GM12878 (cell line): ENCODE measurements at regions not wholly inside any gene's neighbourhood (a gene's known extent, or its start where the extent isn't known, plus 50 kb on each side); places are given as distances from the start of the nearest gene placed in this dataset.

Source experiments
- ATAC-seq: fragments of 200-7000 bp; cut with Tn5 transposase; 3 replicates; pipeline ENCODE4 v1.9.1; 2020; ENCODE audit warnings: mild to moderate bottlenecking, moderate library complexity
- BruUV-seq: library from RNA; stranded (reverse); fragments of 400-500 nt; replicated peaks from 2 replicates; lab custom pipeline; 2021; lab: Mats Ljungman, UMichigan
- CTCF ChIA-PET: fragments of 300-600 bp; sonication (Branson Sonifier 250); formaldehyde crosslinking; extraction: SDS; loops from one replicate; lab custom pipeline; 2021; ENCODE audit warnings: inconsistent platforms; lab: Yijun Ruan, JAX
- POLR2A ChIA-PET: fragments of 350-600 bp; formaldehyde crosslinking; extraction: SDS; loops from one replicate; lab custom pipeline; 2021; ENCODE audit warnings: inconsistent platforms; lab: Charles Lee
- RAD21 ChIA-PET: fragments of 300-600 bp; sonication (Branson Sonifier 250); formaldehyde crosslinking; loops from one replicate; lab custom pipeline; 2023; ENCODE audit warnings: antibody characterized with exemption; ENCODE audit not compliant: unreplicated experiment; lab: Charles Lee
- SMC1A ChIA-PET: fragments of 300-600 bp; sonication (Branson Sonifier 250); formaldehyde crosslinking; loops from one replicate; lab custom pipeline; 2023; ENCODE audit not compliant: unreplicated experiment, uncharacterized antibody; lab: Charles Lee
- DNase-seq: peaks from one replicate; pipeline ENCODE4 v3.0.0-alpha.2; 2011; ENCODE audit warnings: low read depth, low spot score
- FAIRE-seq: peaks from 3 replicates; lab custom pipeline; 2011; peaks lifted over from hg19 to GRCh38; lab: Jason Lieb, UNC
- H2AFZ ChIP-seq: 2 replicates; pipeline ENCODE4 v1.6.0; 2011; ENCODE audit warnings: low read depth, low read length, control low read depth; ENCODE audit not compliant: control insufficient read depth
- H3K27ac ChIP-seq: 2 replicates; pipeline ENCODE4 v1.5.1; 2011; ENCODE audit warnings: control low read depth; ENCODE audit not compliant: control insufficient read depth, insufficient read depth
- H3K27me3 ChIP-seq, 2 experiments: replicated peaks in 1 of 2; 2 replicates each; pipeline versions ENCODE4 v1.6.0 to v1.6.1; 2011; ENCODE audit warnings: low read length in 1 of 2; ENCODE audit not compliant: control insufficient read depth in 2 of 2, insufficient read depth in 2 of 2
- H3K36me3 ChIP-seq, 2 experiments: 2 replicates each; pipeline ENCODE4 v1.5.1; 2011; ENCODE audit warnings: low read length in 1 of 2; ENCODE audit not compliant: control insufficient read depth in 2 of 2, insufficient read depth in 2 of 2
- H3K4me1 ChIP-seq: 2 replicates; pipeline ENCODE4 v1.6.1; 2011; ENCODE audit warnings: mild to moderate bottlenecking, low read length, moderate library complexity, mixed read lengths; ENCODE audit not compliant: control insufficient read depth, insufficient read depth
- H3K4me2 ChIP-seq: 2 replicates; pipeline ENCODE4 v1.6.0; 2011; ENCODE audit warnings: control low read depth; ENCODE audit not compliant: control insufficient read depth, insufficient read depth
- H3K4me3 ChIP-seq: fragments of 200-600 bp; sonication (generic); 2 replicates; pipeline ENCODE4 v1.5.1; 2016
- H3K79me2 ChIP-seq: 2 replicates; pipeline ENCODE4 v1.6.0; 2011; ENCODE audit warnings: low read length; ENCODE audit not compliant: control insufficient read depth, insufficient read depth
- H3K9ac ChIP-seq: 2 replicates; pipeline ENCODE4 v1.8.0; 2011; ENCODE audit warnings: low read length, control low read depth, mixed read lengths; ENCODE audit not compliant: control insufficient read depth, insufficient read depth
- H3K9me3 ChIP-seq: replicated peaks from 3 replicates; pipeline ENCODE4 v1.5.1; 2011; ENCODE audit warnings: mild to moderate bottlenecking, low read length; ENCODE audit not compliant: control insufficient read depth, insufficient read depth
- H4K20me1 ChIP-seq: 2 replicates; pipeline ENCODE4 v1.6.0; 2011; ENCODE audit not compliant: control insufficient read depth, insufficient read depth
- ATF3 ChIP-seq: IDR thresholded peaks from 2 replicates; pipeline ENCODE4 v1.6.1; 2011; ENCODE audit warnings: low read depth, mild to moderate bottlenecking, low read length, moderate library complexity, borderline replicate concordance; ENCODE audit errors: extremely low read depth
- BMI1 ChIP-seq: fragments of 450-650 bp; IDR thresholded peaks from 2 replicates; pipeline ENCODE4 v1.6.1; 2016; ENCODE audit warnings: mild to moderate bottlenecking, moderate library complexity, borderline replicate concordance
- EED ChIP-seq: sonication (generic); IDR thresholded peaks from 2 replicates; pipeline ENCODE4 v1.6.1; 2016; ENCODE audit warnings: antibody characterized with exemption, low read depth
- EGR1 ChIP-seq, 2 experiments: IDR thresholded peaks; 1 replicate in 1 of 2; 2 replicates in 1 of 2; pipeline ENCODE4 v1.6.1; 2011 to 2012; ENCODE audit warnings: low read depth in 2 of 2, low read length in 2 of 2, borderline replicate concordance in 1 of 2, mild to moderate bottlenecking in 1 of 2, moderate library complexity in 1 of 2
- NFIC ChIP-seq: IDR thresholded peaks from 2 replicates; pipeline ENCODE4 v1.6.1; 2012; ENCODE audit warnings: low read depth, mild to moderate bottlenecking, inconsistent platforms, low read length, moderate library complexity
- REST ChIP-seq: IDR thresholded peaks from 2 replicates; pipeline ENCODE4 v1.6.1; 2012; ENCODE audit warnings: mild to moderate bottlenecking, low read depth, low read length
- SIN3A ChIP-seq: IDR thresholded peaks from 2 replicates; pipeline ENCODE4 v1.6.1; 2012; ENCODE audit warnings: low read depth, low read length, improper control_type of control experiment
- WGBS: methylation state at CpG from one replicate; pipeline ENCODE4 v1.1.6; 2016; ENCODE audit warnings: low lambda C conversion rate; ENCODE audit not compliant: insufficient replicate concordance, insufficient coverage; ENCODE audit errors: missing lambda C conversion rate; 5-methylcytosine and 5-hydroxymethylcytosine counted together
- in situ Hi-C: fragments of 300-500 bp; cut with MboI; formaldehyde crosslinking; loops from 9 replicates; pipeline ENCODE4 v1.14.3; 2018; ENCODE audit warnings: mixed read lengths
- intact Hi-C: fragments of 100-400 bp; cut with micrococcal nuclease; formaldehyde crosslinking; loops from one replicate; pipeline ENCODE4 v1.14.2; 2022; ENCODE audit not compliant: unreplicated experiment

GRCh38 chr5:7018198-7018597 is 305.0 kb downstream of the TENT4A start:
- POLR2A ChIA-PET: no interaction called here

More at GRCh38 chr5:7018198-7018597, 305.0 kb downstream of the TENT4A start:
- RAD21 ChIA-PET: no interaction called here
- in situ Hi-C loops: no loop called here
- no peak for TF ChIP-seq SIN3A
- no peak for TF ChIP-seq NFIC
- no peak for TF ChIP-seq EGR1 (IDR thresholded peaks at IDR 0.05; ENCODE audit: borderline replicate concordance in 1 of 2, low read depth in 2 of 2, low read length in 2 of 2)
- no peak for TF ChIP-seq REST
- TF ChIP-seq EED: no peak
- TF ChIP-seq BMI1: no peak
- TF ChIP-seq ATF3: no peak
- no peak overlapping the region for H3K27ac ChIP-seq
- WGBS: 11% methylated on average over 5 of the region's 5 CpGs
- no peaks in the 10 kb centered on the region for H4K20me1 ChIP-seq
- no peak overlapping the region for H3K4me3 ChIP-seq
- H2AFZ ChIP-seq: no peak overlapping the region
- no peaks in the 10 kb centered on the region; the same call in 2 of the 3 replicates for H3K9me3 ChIP-seq
- H3K27me3 ChIP-seq: no peaks in the 10 kb centered on the region
- ATAC-seq: no peak
- DNase-seq: no peak
- H3K4me2 ChIP-seq: no peak overlapping the region
- no peak overlapping the region for H3K9ac ChIP-seq
- no peaks in the 10 kb centered on the region for H3K4me1 ChIP-seq
- CTCF ChIA-PET: no interaction called here
- FAIRE-seq: no peak
- no peaks in the 10 kb centered on the region for H3K36me3 ChIP-seq
- SMC1A ChIA-PET: no interaction called here
- BruUV-seq: no TSS peak
- intact Hi-C loops: no loop called here
- H3K79me2 ChIP-seq: no peaks in the 10 kb centered on the region
